ENCODE measurements at regions not wholly inside any gene's neighbourhood (a gene's known extent, or its start where the extent isn't known, plus 50 kb on each side); places are given as distances from the start of the nearest gene placed in this dataset.

GRCh38 chr7:46751471-46751870, 830.4 kb upstream of the IGFBP3 start:
- no peak for DNase-seq (ENCODE audit: low read depth)
- TF ChIP-seq, protein P1, sequence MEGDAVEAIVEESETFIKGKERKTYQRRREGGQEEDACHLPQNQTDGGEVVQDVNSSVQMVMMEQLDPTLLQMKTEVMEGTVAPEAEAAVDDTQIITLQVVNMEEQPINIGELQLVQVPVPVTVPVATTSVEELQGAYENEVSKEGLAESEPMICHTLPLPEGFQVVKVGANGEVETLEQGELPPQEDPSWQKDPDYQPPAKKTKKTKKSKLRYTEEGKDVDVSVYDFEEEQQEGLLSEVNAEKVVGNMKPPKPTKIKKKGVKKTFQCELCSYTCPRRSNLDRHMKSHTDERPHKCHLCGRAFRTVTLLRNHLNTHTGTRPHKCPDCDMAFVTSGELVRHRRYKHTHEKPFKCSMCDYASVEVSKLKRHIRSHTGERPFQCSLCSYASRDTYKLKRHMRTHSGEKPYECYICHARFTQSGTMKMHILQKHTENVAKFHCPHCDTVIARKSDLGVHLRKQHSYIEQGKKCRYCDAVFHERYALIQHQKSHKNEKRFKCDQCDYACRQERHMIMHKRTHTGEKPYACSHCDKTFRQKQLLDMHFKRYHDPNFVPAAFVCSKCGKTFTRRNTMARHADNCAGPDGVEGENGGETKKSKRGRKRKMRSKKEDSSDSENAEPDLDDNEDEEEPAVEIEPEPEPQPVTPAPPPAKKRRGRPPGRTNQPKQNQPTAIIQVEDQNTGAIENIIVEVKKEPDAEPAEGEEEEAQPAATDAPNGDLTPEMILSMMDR (IDR thresholded peaks at IDR 0.05; ENCODE audit: control insufficient read depth, extremely low read depth, insufficient read depth) = no peak
- no peak overlapping the region for H3K4me3 ChIP-seq (ENCODE audit: low read depth, low read length)

GRCh38 chr7:46750321-46750865, 829.3 kb upstream of the IGFBP3 start:
- TF ChIP-seq, protein P1 (IDR thresholded peaks at IDR 0.05; ENCODE audit: control insufficient read depth, extremely low read depth, insufficient read depth) = no peak
- H3K4me3 ChIP-seq (ENCODE audit: low read depth, low read length) = no peak overlapping the region
- no peak for DNase-seq (ENCODE audit: low read depth)

GRCh38 chr7:46747869-46748576, 827.0 kb upstream of the IGFBP3 start:
- TF ChIP-seq, protein P1 (IDR thresholded peaks at IDR 0.05; ENCODE audit: control insufficient read depth, extremely low read depth, insufficient read depth) = no peak
- H3K4me3 ChIP-seq (ENCODE audit: low read depth, low read length) = no peak overlapping the region
- no peak for DNase-seq (ENCODE audit: low read depth)

DNA sequence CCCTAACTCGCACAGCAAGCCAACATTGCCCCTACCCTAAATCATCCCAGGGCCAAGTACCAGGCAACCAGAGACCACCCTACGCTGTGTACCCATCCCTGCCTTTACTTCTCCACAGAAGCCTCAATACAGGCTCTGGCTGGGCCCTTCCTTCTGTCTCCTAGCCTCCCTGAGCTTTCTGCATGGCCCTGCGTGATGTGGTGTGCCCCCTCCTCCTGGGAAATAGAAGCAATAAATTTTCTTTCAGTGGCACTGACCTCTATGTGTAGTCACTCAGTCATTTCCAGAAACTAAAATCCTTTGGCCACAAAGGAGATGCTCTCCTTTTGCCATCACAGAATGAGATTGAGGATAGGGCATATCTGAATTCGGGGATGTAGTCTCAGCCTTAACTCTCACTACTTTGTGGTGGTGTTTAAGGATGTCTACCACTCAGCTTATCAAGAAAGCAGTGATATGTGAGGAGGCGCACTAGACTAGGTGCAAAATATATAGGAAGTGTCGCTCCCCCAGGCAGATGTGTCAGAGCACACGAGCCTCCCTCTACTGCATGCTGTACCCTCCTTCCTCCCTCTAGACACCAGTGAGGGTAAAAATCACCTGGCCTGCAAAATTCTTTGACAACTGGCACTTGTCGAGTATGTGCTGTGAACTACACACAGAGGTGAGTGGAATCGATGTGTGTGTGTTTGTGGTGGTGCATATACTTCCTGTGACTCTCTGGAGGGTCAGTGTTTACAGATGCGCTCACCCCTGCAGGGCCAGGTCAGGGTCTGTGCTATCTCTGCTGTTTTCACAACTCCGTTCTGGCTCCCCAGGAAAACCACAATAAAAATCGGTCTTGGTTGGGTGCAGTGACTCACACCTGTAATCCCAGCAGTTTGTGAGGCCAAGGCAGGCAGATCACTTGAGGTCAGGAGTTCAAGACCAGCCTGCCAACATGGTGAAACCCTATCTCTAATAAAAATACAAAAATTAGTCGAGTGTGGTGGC, 825.9 kb upstream of the IGFBP3 start:
- TF ChIP-seq, protein P1 (IDR thresholded peaks at IDR 0.05; ENCODE audit: control insufficient read depth, extremely low read depth, insufficient read depth) = no peak
- no peak overlapping the region for H3K4me3 ChIP-seq (ENCODE audit: low read depth, low read length)
- no peak for DNase-seq (ENCODE audit: low read depth)

- no peak for DNase-seq (ENCODE audit: low read depth)
- TF ChIP-seq, protein P1 (IDR thresholded peaks at IDR 0.05; ENCODE audit: control insufficient read depth, extremely low read depth, insufficient read depth) = no peak
- H3K4me3 ChIP-seq (ENCODE audit: low read depth, low read length) = no peak overlapping the region
Observed at GRCh38 chr7:46745707-46746090, 824.6 kb upstream of the IGFBP3 start.

- no peak for DNase-seq (ENCODE audit: low read depth)
- TF ChIP-seq, protein P1 (IDR thresholded peaks at IDR 0.05; ENCODE audit: control insufficient read depth, extremely low read depth, insufficient read depth) = no peak
- H3K4me3 ChIP-seq (ENCODE audit: low read depth, low read length) = no peak overlapping the region
Observed at GRCh38 chr7:46744957-46745706, 824.1 kb upstream of the IGFBP3 start.
